CD14-positive monocyte (primary cell): ENCODE measurements at regions not wholly inside any gene's neighbourhood (a gene's known extent, or its start where the extent isn't known, plus 50 kb on each side); places are given as distances from the start of the nearest gene placed in this dataset.

Experiments used
- DNase-seq, 3 donors: peaks; one replicate each; pipeline ENCODE4 v3.0.0-alpha.2; 2011 to 2022
- H2AFZ ChIP-seq: 2 replicates; pipeline ENCODE4 v1.6.0; 2012; ENCODE audit warnings: mild to moderate bottlenecking, low read depth, low read length, inconsistent platforms; ENCODE audit not compliant: insufficient read depth, poor library complexity, severe bottlenecking
- H3K27ac ChIP-seq, 2 donors: 1 replicate in 1 of 2; 2 replicates in 1 of 2; pipeline ENCODE4 v1.5.1; 2012 to 2013; ENCODE audit warnings: low read length in 2 of 2, control low read depth in 1 of 2, inconsistent platforms in 1 of 2, low read depth in 1 of 2, mild to moderate bottlenecking in 1 of 2
- H3K27me3 ChIP-seq, 2 donors: one replicate each; pipeline versions ENCODE4 v1.6.0 to v1.6.1; 2011 to 2013; ENCODE audit warnings: low read length in 2 of 2; ENCODE audit not compliant: control insufficient read depth in 2 of 2, insufficient read depth in 2 of 2
- H3K36me3 ChIP-seq, 2 donors: replicated peaks in 1 of 2; 1 replicate in 1 of 2; 2 replicates in 1 of 2; pipeline versions ENCODE4 v1.5.1 to v1.6.1; 2012 to 2013; ENCODE audit warnings: low read length in 2 of 2, control low read depth in 1 of 2, inconsistent platforms in 1 of 2, mild to moderate bottlenecking in 1 of 2; ENCODE audit not compliant: insufficient read depth in 2 of 2, control insufficient read depth in 1 of 2
- H3K4me1 ChIP-seq, 2 donors: 1 replicate in 1 of 2; 2 replicates in 1 of 2; pipeline versions ENCODE4 v1.5.1 to v1.6.1; 2012 to 2013; ENCODE audit warnings: low read length in 2 of 2, control low read depth in 1 of 2, inconsistent platforms in 1 of 2, mild to moderate bottlenecking in 1 of 2, moderate library complexity in 1 of 2; ENCODE audit not compliant: insufficient read depth in 2 of 2, control insufficient read depth in 1 of 2
- H3K4me2 ChIP-seq: replicated peaks from 2 replicates; pipeline ENCODE3; 2012; ENCODE audit warnings: low read length, moderate library complexity, mild to moderate bottlenecking; ENCODE audit not compliant: poor library complexity, severe bottlenecking; ENCODE audit errors: extremely low read depth
- H3K4me3 ChIP-seq, 3 experiments: fragments of 200-600 bp in 1 of 3; sonication (generic) in 1 of 3; replicated peaks in 1 of 3; 1 replicate in 2 of 3; 2 replicates in 1 of 3; pipeline ENCODE4 v1.5.1; 2011 to 2013; ENCODE audit warnings: low read length in 3 of 3, mild to moderate bottlenecking in 3 of 3, control low read depth in 2 of 3, low read depth in 2 of 3, inconsistent platforms in 1 of 3, moderate library complexity in 1 of 3
- H3K79me2 ChIP-seq: 2 replicates; pipeline ENCODE4 v1.6.0; 2012; ENCODE audit warnings: mild to moderate bottlenecking, control low read depth, inconsistent platforms, low read length, moderate library complexity; ENCODE audit not compliant: insufficient read depth
- H3K9ac ChIP-seq: 2 replicates; pipeline ENCODE4 v1.6.0; 2017; ENCODE audit warnings: low read length, mild to moderate bottlenecking; ENCODE audit not compliant: insufficient read depth, poor library complexity, severe bottlenecking
- H3K9me3 ChIP-seq, 2 donors: replicated peaks in 1 of 2; 1 replicate in 1 of 2; 2 replicates in 1 of 2; pipeline versions ENCODE4 v1.5.1 to v1.6.1; 2012 to 2013; ENCODE audit warnings: low read length in 2 of 2, control low read depth in 1 of 2; ENCODE audit not compliant: control insufficient read depth in 1 of 2, insufficient read depth in 1 of 2
- H4K20me1 ChIP-seq: 2 replicates; pipeline ENCODE4 v1.6.0; 2012; ENCODE audit warnings: mild to moderate bottlenecking, low read length, control low read depth, moderate library complexity; ENCODE audit not compliant: insufficient read depth
- H3K27ac Mint-ChIP-seq, 7 donors: one replicate each; pipeline ENCODE4 v1.8.0; 2020; ENCODE audit warnings: mild to moderate bottlenecking in 7 of 7, mixed read lengths in 7 of 7, moderate library complexity in 6 of 7, inconsistent platforms in 2 of 7
- H3K27me3 Mint-ChIP-seq, 3 donors: one replicate each; pipeline ENCODE4 v1.8.0; 2021 to 2022; ENCODE audit warnings: low read depth in 3 of 3, mild to moderate bottlenecking in 3 of 3, mixed read lengths in 3 of 3, moderate library complexity in 3 of 3, inconsistent platforms in 1 of 3
- H3K36me3 Mint-ChIP-seq, 2 donors: one replicate each; pipeline ENCODE4 v1.8.0; 2020; ENCODE audit warnings: mixed read lengths in 2 of 2, inconsistent platforms in 1 of 2, mild to moderate bottlenecking in 1 of 2
- H3K4me1 Mint-ChIP-seq: one replicate; pipeline ENCODE4 v1.8.0; 2020; ENCODE audit warnings: mild to moderate bottlenecking, mixed read lengths
- H3K4me3 Mint-ChIP-seq, 2 donors: one replicate each; pipeline ENCODE4 v1.8.0; 2020; ENCODE audit warnings: mild to moderate bottlenecking in 2 of 2, mixed read lengths in 2 of 2, moderate library complexity in 1 of 2
- H3K9me3 Mint-ChIP-seq, 7 donors: one replicate each; pipeline ENCODE4 v1.8.0; 2020 to 2022; ENCODE audit warnings: mixed read lengths in 7 of 7, mild to moderate bottlenecking in 6 of 7, moderate library complexity in 6 of 7, inconsistent platforms in 2 of 7
- WGBS: methylation state at CpG from one replicate; pipeline ENCODE4 v1.1.5; 2013; ENCODE audit warnings: missing lambda C conversion rate; ENCODE audit not compliant: insufficient coverage; 5-methylcytosine and 5-hydroxymethylcytosine counted together
- intact Hi-C, 2 donors: fragments of 100-400 bp; cut with micrococcal nuclease; formaldehyde crosslinking; loops; one replicate each; pipeline versions ENCODE4 v1.15.0 to v1.15.1; 2023
- TF ChIP-seq, protein P1 (sequence below): fragments of 200-600 bp; IDR thresholded peaks from one replicate; pipeline ENCODE4 v1.8.0; 2022; ENCODE audit warnings: antibody characterized with exemption, mild to moderate bottlenecking

DNA sequence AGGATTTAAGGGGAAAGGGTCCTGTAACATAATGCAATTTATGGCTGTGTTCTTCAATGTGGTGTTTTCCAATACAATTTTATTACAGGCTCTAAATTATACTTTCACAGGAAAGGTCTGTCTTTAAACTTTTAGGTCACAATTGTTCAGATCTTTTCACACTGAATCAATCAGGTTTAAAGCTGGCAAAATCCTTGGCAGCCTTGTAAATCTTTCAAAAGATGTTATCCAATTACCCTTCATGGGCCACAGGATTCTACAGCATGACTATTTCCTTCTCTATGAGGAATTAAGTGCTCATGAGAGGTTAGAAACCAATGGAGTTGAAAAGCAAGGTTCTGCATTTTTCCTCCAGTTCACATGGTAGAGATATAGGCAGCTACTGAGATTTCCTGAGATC lies 211.5 kb upstream of the MIR17HG start:
- Mint-ChIP-seq H3K4me1 (peaks cover 18% of the 10 kb centered on the region), H3K27me3 (peaks cover 0 to 4% (median 1%) of the 10 kb centered on the region in 3 donors), H3K4me3 (no peak overlapping the region), H3K36me3 (no peaks in the 10 kb centered on the region), H3K9me3 (peaks cover 0 to 2% (median 0%) of the 10 kb centered on the region in 7 donors), H3K27ac (no peak overlapping the region)
- H3K4me3 ChIP-seq: no peak overlapping the region
- TF ChIP-seq, protein P1, sequence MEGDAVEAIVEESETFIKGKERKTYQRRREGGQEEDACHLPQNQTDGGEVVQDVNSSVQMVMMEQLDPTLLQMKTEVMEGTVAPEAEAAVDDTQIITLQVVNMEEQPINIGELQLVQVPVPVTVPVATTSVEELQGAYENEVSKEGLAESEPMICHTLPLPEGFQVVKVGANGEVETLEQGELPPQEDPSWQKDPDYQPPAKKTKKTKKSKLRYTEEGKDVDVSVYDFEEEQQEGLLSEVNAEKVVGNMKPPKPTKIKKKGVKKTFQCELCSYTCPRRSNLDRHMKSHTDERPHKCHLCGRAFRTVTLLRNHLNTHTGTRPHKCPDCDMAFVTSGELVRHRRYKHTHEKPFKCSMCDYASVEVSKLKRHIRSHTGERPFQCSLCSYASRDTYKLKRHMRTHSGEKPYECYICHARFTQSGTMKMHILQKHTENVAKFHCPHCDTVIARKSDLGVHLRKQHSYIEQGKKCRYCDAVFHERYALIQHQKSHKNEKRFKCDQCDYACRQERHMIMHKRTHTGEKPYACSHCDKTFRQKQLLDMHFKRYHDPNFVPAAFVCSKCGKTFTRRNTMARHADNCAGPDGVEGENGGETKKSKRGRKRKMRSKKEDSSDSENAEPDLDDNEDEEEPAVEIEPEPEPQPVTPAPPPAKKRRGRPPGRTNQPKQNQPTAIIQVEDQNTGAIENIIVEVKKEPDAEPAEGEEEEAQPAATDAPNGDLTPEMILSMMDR: no peak
- H3K79me2 ChIP-seq: no peaks in the 10 kb centered on the region
- H2AFZ ChIP-seq: no peak overlapping the region
- no peaks in the 10 kb centered on the region for H4K20me1 ChIP-seq
- H3K4me2 ChIP-seq: no peak overlapping the region
- no peak overlapping the region for H3K27ac ChIP-seq
- H3K9me3 ChIP-seq: no peaks in the 10 kb centered on the region
- no peak for DNase-seq
- no peaks in the 10 kb centered on the region for H3K27me3 ChIP-seq
- H3K4me1 ChIP-seq: peaks cover 12 to 17% of the 10 kb centered on the region in 2 donors
- intact Hi-C loops: no loop called here
- H3K9ac ChIP-seq: no peak overlapping the region
- no peaks in the 10 kb centered on the region for H3K36me3 ChIP-seq

DNA sequence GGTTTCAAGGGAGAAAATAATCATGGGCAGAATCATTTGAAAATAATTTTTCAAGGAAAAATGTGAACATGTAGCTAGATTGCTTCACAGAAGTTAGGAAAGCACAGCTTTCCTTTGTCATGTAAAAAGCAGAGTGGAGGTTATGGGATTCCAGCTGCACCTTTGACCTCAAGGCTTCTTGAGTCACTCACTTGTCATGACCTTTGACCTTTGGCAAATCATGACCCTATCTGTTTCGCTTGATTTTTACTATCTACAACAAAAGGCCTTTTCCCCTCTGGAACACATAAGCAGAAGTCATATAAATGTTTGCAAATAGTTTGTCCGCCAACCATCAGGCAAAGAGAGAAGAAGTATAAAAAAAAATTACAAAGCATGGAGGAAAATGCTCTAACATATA lies 210.7 kb upstream of the MIR17HG start:
- no peaks in the 10 kb centered on the region for H3K36me3 ChIP-seq
- H3K27ac ChIP-seq: no peak overlapping the region
- Mint-ChIP-seq H3K36me3 (no peaks in the 10 kb centered on the region), H3K9me3 (peaks cover 0 to 1% (median 0%) of the 10 kb centered on the region in 7 donors), H3K27ac (no peak overlapping the region), H3K4me3 (no peak overlapping the region), H3K27me3 (peaks cover 0 to 4% (median 2%) of the 10 kb centered on the region in 3 donors), H3K4me1 (peaks cover 18% of the 10 kb centered on the region)
- TF ChIP-seq, protein P1: no peak
- no peaks in the 10 kb centered on the region for H4K20me1 ChIP-seq
- H3K27me3 ChIP-seq: no peaks in the 10 kb centered on the region
- no peak overlapping the region for H3K4me2 ChIP-seq
- no CpG with 5 or more reads among the region's 2 CpGs for WGBS
- no peaks in the 10 kb centered on the region for H3K79me2 ChIP-seq
- no peak for DNase-seq
- no peak overlapping the region for H3K9ac ChIP-seq
- intact Hi-C loops: no loop called here
- no peak overlapping the region for H3K4me3 ChIP-seq
- H3K9me3 ChIP-seq: no peaks in the 10 kb centered on the region
- H2AFZ ChIP-seq: no peak overlapping the region
- peaks cover 12 to 17% of the 10 kb centered on the region in 2 donors for H3K4me1 ChIP-seq
